Natural killer cell (primary cell): ENCODE measurements at regions not wholly inside any gene's neighbourhood (a gene's known extent, or its start where the extent isn't known, plus 50 kb on each side); places are given as distances from the start of the nearest gene placed in this dataset.

Source experiments
- ATAC-seq, 3 donors: fragments of 150-1000 bp in 2 of 3; fragments of 200-7000 bp in 1 of 3; cut with Tn5 transposase; 1 replicate in 1 of 3; 2 replicates in 2 of 3; pipeline ENCODE4 v1.10.0; 2021; ENCODE audit warnings: mild to moderate bottlenecking in 2 of 3, moderate library complexity in 2 of 3
- DNase-seq, 2 donors: peaks; one replicate each; pipeline versions ENCODE4 v3.0.0 to v3.0.0-alpha.2; 2013 to 2021; ENCODE audit warnings: mixed read lengths in 1 of 2
- H3K27ac ChIP-seq: one replicate; pipeline ENCODE4 v1.5.1; 2013; ENCODE audit warnings: mild to moderate bottlenecking, low read length
- H3K27me3 ChIP-seq: one replicate; pipeline ENCODE4 v1.6.1; 2013; ENCODE audit warnings: low read length; ENCODE audit not compliant: control insufficient read depth, insufficient read depth
- H3K36me3 ChIP-seq: one replicate; pipeline ENCODE4 v1.6.1; 2013; ENCODE audit warnings: low read length; ENCODE audit not compliant: control insufficient read depth, insufficient read depth
- H3K4me1 ChIP-seq: one replicate; pipeline ENCODE4 v1.6.1; 2013; ENCODE audit warnings: low read length; ENCODE audit not compliant: control insufficient read depth, insufficient read depth
- H3K4me3 ChIP-seq: one replicate; pipeline ENCODE4 v1.5.1; 2013; ENCODE audit warnings: low read length
- H3K9me3 ChIP-seq: one replicate; pipeline ENCODE4 v1.6.1; 2013; ENCODE audit warnings: low read length; ENCODE audit not compliant: control insufficient read depth, insufficient read depth
- H3K27ac Mint-ChIP-seq, 2 donors: one replicate each; pipeline ENCODE4 v1.8.0; 2022; ENCODE audit warnings: mild to moderate bottlenecking in 2 of 2, mixed read lengths in 2 of 2, moderate library complexity in 1 of 2
- H3K27me3 Mint-ChIP-seq, 2 donors: one replicate each; pipeline ENCODE4 v1.8.0; 2022; ENCODE audit warnings: low read depth in 2 of 2, mixed read lengths in 2 of 2
- H3K36me3 Mint-ChIP-seq: one replicate; pipeline ENCODE4 v1.8.0; 2022; ENCODE audit warnings: mixed read lengths
- H3K4me1 Mint-ChIP-seq, 2 donors: one replicate each; pipeline ENCODE4 v1.8.0; 2022; ENCODE audit warnings: mixed read lengths in 2 of 2
- H3K4me3 Mint-ChIP-seq: one replicate; pipeline ENCODE4 v1.8.0; 2022; ENCODE audit warnings: mild to moderate bottlenecking, moderate library complexity, mixed read lengths
- H3K9me3 Mint-ChIP-seq, 2 donors: one replicate each; pipeline ENCODE4 v1.8.0; 2022; ENCODE audit warnings: mixed read lengths in 2 of 2
- WGBS: methylation state at CpG from one replicate; pipeline ENCODE4 v1.1.7; 2013; ENCODE audit warnings: missing lambda C conversion rate; ENCODE audit not compliant: insufficient coverage; 5-methylcytosine and 5-hydroxymethylcytosine counted together
- intact Hi-C: fragments of 100-400 bp; cut with micrococcal nuclease; formaldehyde crosslinking; loops from one replicate; pipeline ENCODE4 v1.14.2; 2022
- TF ChIP-seq, protein P1 (sequence below): fragments of 200-600 bp; IDR thresholded peaks from one replicate; pipeline ENCODE4 v1.8.0; 2022; ENCODE audit warnings: antibody characterized with exemption

DNA sequence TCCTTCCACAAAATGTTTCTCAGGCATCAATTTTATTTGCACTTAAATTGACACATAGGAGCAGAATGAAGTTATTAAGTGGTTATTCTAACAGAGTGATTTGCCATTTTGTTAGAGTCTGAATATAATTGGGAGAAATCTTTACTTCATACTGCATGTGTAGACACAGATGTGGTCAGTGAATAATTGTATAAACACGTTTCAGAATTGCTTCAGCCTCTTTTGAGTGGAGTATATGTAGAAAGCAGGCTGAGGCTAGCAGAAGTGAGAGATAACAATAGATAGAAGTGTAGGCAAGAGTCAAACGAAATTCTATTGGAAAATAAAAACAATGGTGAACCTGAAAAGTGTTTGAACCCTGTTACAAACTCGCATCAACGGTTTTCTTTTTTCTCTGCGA is 270.7 kb downstream of the TMEM167A start:
- peaks cover 0 to 3% of the 10 kb centered on the region in 2 donors for H3K27me3 Mint-ChIP-seq
- TF ChIP-seq, protein P1, sequence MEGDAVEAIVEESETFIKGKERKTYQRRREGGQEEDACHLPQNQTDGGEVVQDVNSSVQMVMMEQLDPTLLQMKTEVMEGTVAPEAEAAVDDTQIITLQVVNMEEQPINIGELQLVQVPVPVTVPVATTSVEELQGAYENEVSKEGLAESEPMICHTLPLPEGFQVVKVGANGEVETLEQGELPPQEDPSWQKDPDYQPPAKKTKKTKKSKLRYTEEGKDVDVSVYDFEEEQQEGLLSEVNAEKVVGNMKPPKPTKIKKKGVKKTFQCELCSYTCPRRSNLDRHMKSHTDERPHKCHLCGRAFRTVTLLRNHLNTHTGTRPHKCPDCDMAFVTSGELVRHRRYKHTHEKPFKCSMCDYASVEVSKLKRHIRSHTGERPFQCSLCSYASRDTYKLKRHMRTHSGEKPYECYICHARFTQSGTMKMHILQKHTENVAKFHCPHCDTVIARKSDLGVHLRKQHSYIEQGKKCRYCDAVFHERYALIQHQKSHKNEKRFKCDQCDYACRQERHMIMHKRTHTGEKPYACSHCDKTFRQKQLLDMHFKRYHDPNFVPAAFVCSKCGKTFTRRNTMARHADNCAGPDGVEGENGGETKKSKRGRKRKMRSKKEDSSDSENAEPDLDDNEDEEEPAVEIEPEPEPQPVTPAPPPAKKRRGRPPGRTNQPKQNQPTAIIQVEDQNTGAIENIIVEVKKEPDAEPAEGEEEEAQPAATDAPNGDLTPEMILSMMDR: no peak
- DNase-seq (no peak), ATAC-seq (no peak)
- Histone ChIP-seq H3K9me3 (no peaks in the 10 kb centered on the region), H3K4me1 (no peaks in the 10 kb centered on the region), H3K36me3 (no peaks in the 10 kb centered on the region), H3K27me3 (no peaks in the 10 kb centered on the region), H3K27ac (no peak overlapping the region), H3K4me3 (no peak overlapping the region)
- WGBS: 83% methylated on average over 5 of the region's 5 CpGs
- H3K36me3 Mint-ChIP-seq: no peaks in the 10 kb centered on the region
- H3K27ac Mint-ChIP-seq: no peak overlapping the region
- intact Hi-C loops: no loop called here
- H3K4me1 Mint-ChIP-seq: no peaks in the 10 kb centered on the region
- H3K4me3 Mint-ChIP-seq: no peak overlapping the region
- no peaks in the 10 kb centered on the region for H3K9me3 Mint-ChIP-seq

DNA sequence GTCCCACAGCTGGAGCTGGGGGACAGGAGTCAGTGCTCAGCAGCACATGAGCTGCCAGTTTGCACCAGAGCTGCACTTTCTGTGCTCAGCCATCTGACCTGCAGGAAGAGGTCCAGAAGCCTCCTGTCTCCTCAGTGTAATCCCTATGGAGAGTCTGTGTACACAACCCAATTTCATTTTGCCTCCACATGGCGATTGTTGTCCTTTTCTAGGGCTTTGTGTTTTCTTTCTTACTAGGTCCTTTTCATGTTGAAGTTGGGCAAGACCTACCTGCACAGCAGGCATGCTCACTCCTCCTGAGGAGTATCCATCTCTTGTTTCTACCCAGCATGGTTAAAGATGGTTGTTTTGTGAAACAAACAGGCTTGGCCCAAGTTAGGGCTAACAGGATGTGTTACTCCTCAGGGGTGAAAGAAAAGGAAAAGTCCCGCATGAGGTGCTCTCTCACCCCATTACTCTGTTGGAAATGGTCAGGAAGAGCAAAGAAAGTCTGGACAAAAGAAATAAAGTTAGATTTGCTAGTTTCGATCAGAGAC is 273.0 kb downstream of the TMEM167A start:
- no peaks in the 10 kb centered on the region for H3K27me3 ChIP-seq
- Mint-ChIP-seq H3K4me3 (no peak overlapping the region), H3K27me3 (no peaks in the 10 kb centered on the region), H3K27ac (no peak overlapping the region), H3K36me3 (no peaks in the 10 kb centered on the region), H3K9me3 (no peaks in the 10 kb centered on the region), H3K4me1 (no peaks in the 10 kb centered on the region)
- H3K4me1 ChIP-seq: no peaks in the 10 kb centered on the region
- 93% methylated on average over 3 of the region's 3 CpGs for WGBS
- no peaks in the 10 kb centered on the region for H3K36me3 ChIP-seq
- intact Hi-C loops: no loop called here
- DNase-seq: no peak
- no peak for ATAC-seq
- no peak overlapping the region for H3K4me3 ChIP-seq
- no peaks in the 10 kb centered on the region for H3K9me3 ChIP-seq
- TF ChIP-seq, protein P1: no peak
- H3K27ac ChIP-seq: no peak overlapping the region

DNA sequence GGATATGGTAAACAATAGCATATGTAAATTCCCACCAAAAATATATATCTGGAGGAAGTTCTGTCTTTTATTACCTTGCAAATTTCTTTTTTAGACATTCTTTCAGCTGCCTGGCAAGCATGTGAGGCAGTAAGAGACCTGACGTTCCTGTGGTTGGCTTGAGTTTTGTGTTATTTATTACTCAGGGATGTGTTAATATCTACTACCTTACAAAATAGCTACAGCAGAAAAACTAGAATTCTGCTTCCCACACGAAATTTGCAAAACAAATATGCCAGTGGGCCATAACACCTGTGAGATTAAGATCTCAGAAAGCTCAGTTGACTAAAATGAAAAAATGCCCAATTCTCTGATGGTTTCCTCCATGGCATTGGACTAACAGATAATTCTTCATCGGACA is 274.2 kb downstream of the TMEM167A start:
- no peak overlapping the region for H3K4me3 Mint-ChIP-seq
- no peaks in the 10 kb centered on the region for H3K9me3 Mint-ChIP-seq
- Histone ChIP-seq H3K27ac (no peak overlapping the region), H3K9me3 (no peaks in the 10 kb centered on the region), H3K36me3 (no peaks in the 10 kb centered on the region), H3K27me3 (no peaks in the 10 kb centered on the region), H3K4me3 (no peak overlapping the region), H3K4me1 (no peaks in the 10 kb centered on the region)
- WGBS: 43% methylated on average over 1 of the region's 3 CpGs
- DNase-seq: no peak
- TF ChIP-seq, protein P1: no peak
- H3K27me3 Mint-ChIP-seq: no peaks in the 10 kb centered on the region
- ATAC-seq: no peak
- H3K27ac Mint-ChIP-seq: no peak overlapping the region
- no peaks in the 10 kb centered on the region for H3K4me1 Mint-ChIP-seq
- intact Hi-C loops: no loop called here
- no peaks in the 10 kb centered on the region for H3K36me3 Mint-ChIP-seq

DNA sequence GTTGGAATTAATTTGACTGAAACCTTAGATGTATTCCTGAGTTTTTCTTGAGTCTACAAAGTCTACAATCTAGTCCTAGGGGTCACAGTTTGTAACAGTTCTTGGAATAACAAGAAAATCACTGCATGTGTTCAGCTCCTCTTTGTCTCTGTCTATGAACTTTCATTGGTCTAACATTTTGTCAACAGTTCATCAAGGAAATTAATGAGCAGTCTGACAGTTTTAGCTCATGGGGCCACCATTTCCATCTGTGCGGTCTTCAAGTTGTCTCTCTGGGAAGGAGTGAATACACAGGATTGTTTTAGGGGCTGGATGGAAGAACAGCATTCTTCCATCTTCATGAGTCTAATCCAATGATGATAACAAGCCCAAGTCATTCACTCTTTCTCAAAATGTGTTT is 276.4 kb downstream of the TMEM167A start:
- Mint-ChIP-seq H3K36me3 (no peaks in the 10 kb centered on the region), H3K27ac (no peak overlapping the region), H3K4me3 (no peak overlapping the region), H3K4me1 (no peaks in the 10 kb centered on the region), H3K27me3 (peaks cover 0 to 12% of the 10 kb centered on the region in 2 donors), H3K9me3 (no peaks in the 10 kb centered on the region)
- TF ChIP-seq, protein P1: no peak
- Histone ChIP-seq H3K4me1 (no peaks in the 10 kb centered on the region), H3K27me3 (no peaks in the 10 kb centered on the region), H3K4me3 (no peak overlapping the region), H3K27ac (no peak overlapping the region), H3K36me3 (no peaks in the 10 kb centered on the region), H3K9me3 (no peaks in the 10 kb centered on the region)
- no peak for ATAC-seq
- DNase-seq: no peak
- WGBS: 100% methylated on average over 1 of the region's 1 CpG
- intact Hi-C loops: no loop called here
